Skeletal muscle tissue (tissue), 3 donors: ENCODE measurements at regions not wholly inside any gene's neighbourhood (a gene's known extent, or its start where the extent isn't known, plus 50 kb on each side); places are given as distances from the start of the nearest gene placed in this dataset.

ENCODE experiments used
- H3K27ac ChIP-seq: one replicate; pipeline ENCODE4 v1.7.0; 2013; ENCODE audit warnings: mild to moderate bottlenecking, low read depth, low read length, inconsistent platforms
- H3K27me3 ChIP-seq, 3 donors: one replicate each; pipeline ENCODE4 v1.7.0; 2013; ENCODE audit warnings: low read length in 3 of 3; ENCODE audit not compliant: control insufficient read depth in 3 of 3, insufficient read depth in 3 of 3
- H3K36me3 ChIP-seq, 3 donors: one replicate each; pipeline ENCODE4 v1.7.0; 2013; ENCODE audit warnings: low read length in 3 of 3; ENCODE audit not compliant: control insufficient read depth in 3 of 3, insufficient read depth in 3 of 3
- H3K4me1 ChIP-seq, 3 donors: one replicate each; pipeline ENCODE4 v1.7.0; 2013; ENCODE audit warnings: low read length in 3 of 3, mild to moderate bottlenecking in 3 of 3; ENCODE audit not compliant: control insufficient read depth in 3 of 3, insufficient read depth in 3 of 3
- H3K4me3 ChIP-seq, 3 donors: one replicate each; pipeline ENCODE4 v1.7.0; 2013; ENCODE audit warnings: low read length in 3 of 3
- H3K9ac ChIP-seq, 3 donors: one replicate each; pipeline ENCODE4 v1.7.0; 2013; ENCODE audit warnings: low read length in 3 of 3, mild to moderate bottlenecking in 3 of 3, moderate library complexity in 2 of 3, low read depth in 1 of 3
- H3K9me3 ChIP-seq, 3 donors: one replicate each; pipeline ENCODE4 v1.7.0; 2013; ENCODE audit warnings: low read length in 3 of 3; ENCODE audit not compliant: control insufficient read depth in 3 of 3
- donor health status: Osteomylitis.

DNA sequence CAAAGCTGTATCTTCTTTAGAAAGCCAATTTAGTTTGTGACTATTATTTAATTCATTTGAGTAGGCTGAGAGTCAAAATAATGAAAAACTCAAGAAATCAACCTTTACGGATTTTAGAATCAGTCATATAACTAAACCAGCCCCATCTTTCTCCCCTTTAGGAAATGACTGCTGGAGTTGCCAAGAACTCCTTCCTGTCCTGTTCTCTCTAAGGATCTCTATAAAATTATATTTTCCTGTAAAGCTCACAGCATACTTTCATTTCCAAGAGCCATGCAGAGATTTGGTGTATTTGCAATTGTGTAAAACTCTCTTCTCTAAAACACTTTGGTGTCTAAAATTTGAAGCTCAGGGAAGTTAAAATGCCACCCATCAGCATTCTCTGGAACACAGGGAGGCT, 323.4 kb upstream of the GBE1 start:
- Histone ChIP-seq H3K27ac (no peak overlapping the region), H3K27me3 (no peaks in the 10 kb centered on the region), H3K9ac (no peak overlapping the region), H3K9me3 (no peaks in the 10 kb centered on the region), H3K4me3 (no peak overlapping the region), H3K4me1 (no peaks in the 10 kb centered on the region), H3K36me3 (no peaks in the 10 kb centered on the region)

- no peak overlapping the region for H3K4me3 ChIP-seq
- no peaks in the 10 kb centered on the region for H3K9me3 ChIP-seq
- no peak overlapping the region for H3K27ac ChIP-seq
- H3K36me3 ChIP-seq: no peaks in the 10 kb centered on the region
- no peak overlapping the region for H3K9ac ChIP-seq
- H3K4me1 ChIP-seq: no peaks in the 10 kb centered on the region
- no peaks in the 10 kb centered on the region for H3K27me3 ChIP-seq
These were observed 321.4 kb upstream of the GBE1 start for GRCh38 chr3:82082796-82083195.

DNA sequence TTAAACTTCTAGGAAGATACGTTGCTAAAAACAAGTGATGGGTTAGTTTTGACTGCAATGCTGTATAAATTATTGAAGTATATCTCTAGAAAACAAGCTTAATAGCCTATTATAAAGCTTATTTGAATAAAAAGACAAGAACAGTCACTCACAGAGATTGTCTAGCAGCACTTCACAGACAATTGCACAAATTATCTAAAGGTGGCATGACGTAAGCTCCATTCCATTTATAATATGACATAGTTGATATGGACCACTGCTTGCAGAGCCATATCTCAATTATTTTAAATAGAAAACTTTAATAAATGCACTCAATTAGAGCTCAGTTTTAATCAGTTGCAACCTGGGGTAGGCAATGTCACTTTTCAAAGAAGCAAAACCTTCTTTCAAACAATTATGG, 319.9 kb upstream of the GBE1 start:
- no peak overlapping the region for H3K9ac ChIP-seq
- H3K4me3 ChIP-seq: no peak overlapping the region

GRCh38 chr3:82080792-82081191, 319.3 kb upstream of the GBE1 start:
- H3K27me3 ChIP-seq: no peaks in the 10 kb centered on the region
- no peak overlapping the region for H3K27ac ChIP-seq
- H3K4me1 ChIP-seq: no peaks in the 10 kb centered on the region
- no peak overlapping the region for H3K9ac ChIP-seq
- no peaks in the 10 kb centered on the region for H3K36me3 ChIP-seq
- H3K4me3 ChIP-seq: no peak overlapping the region
- no peaks in the 10 kb centered on the region for H3K9me3 ChIP-seq

More for the DNA sequence above, 319.9 kb upstream of the GBE1 start:
- H3K9me3 ChIP-seq: no peaks in the 10 kb centered on the region
- no peaks in the 10 kb centered on the region for H3K27me3 ChIP-seq
- H3K36me3 ChIP-seq: no peaks in the 10 kb centered on the region
- no peak overlapping the region for H3K27ac ChIP-seq
- H3K4me1 ChIP-seq: no peaks in the 10 kb centered on the region

DNA sequence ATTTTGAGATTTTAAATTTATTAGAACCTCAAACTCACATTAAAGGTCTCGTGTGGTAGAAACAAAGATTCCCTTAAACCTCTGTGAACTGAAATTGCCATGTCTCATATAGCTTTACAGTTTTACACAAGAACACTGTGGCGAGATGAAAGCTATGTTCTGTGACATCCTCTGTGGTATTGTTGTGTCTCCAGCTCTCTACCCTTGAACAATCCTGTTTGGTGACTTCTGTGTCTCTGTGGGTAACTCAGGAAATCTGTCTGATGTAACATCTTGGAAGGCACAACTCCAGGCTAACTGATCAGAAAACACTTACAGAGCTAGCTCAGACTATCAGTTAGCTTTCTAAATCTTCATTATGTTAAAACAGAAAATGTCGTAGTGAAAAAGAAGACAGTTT, 318.8 kb upstream of the GBE1 start:
- no peaks in the 10 kb centered on the region for H3K9me3 ChIP-seq
- no peaks in the 10 kb centered on the region for H3K36me3 ChIP-seq
- H3K4me3 ChIP-seq: no peak overlapping the region
- H3K4me1 ChIP-seq: no peaks in the 10 kb centered on the region
- H3K9ac ChIP-seq: no peak overlapping the region
- no peak overlapping the region for H3K27ac ChIP-seq
- no peaks in the 10 kb centered on the region for H3K27me3 ChIP-seq

DNA sequence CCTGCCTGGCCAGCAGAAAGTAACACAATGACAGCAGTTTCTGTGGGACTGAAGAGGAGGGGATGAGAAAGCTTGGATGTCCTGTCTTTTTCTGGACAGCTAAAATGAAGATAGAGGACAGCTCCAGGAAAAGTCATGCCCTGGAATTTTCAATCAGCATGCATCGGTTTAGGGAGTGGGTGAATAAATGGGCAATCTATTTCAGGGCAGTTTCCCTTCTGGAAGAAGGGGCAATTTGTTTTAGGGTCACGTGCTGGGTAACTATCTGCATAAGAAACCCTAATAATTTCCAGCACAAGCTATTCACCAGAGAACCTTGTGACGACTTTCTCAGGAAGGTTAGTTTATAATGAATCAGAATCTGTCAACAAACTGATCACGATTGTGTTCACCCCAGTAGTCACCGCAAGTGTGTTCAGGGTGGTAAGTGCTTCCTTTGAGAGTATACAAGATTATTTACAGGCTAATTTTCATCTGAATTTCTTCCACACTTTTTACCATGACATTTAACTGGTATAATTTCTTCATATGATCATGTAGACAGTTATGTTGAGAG, 318.0 kb upstream of the GBE1 start:
- H3K9me3 ChIP-seq: no peaks in the 10 kb centered on the region
- no peaks in the 10 kb centered on the region for H3K27me3 ChIP-seq
- no peak overlapping the region for H3K9ac ChIP-seq
- no peak overlapping the region for H3K27ac ChIP-seq
- no peaks in the 10 kb centered on the region for H3K4me1 ChIP-seq
- no peak overlapping the region for H3K4me3 ChIP-seq
- H3K36me3 ChIP-seq: no peaks in the 10 kb centered on the region

DNA sequence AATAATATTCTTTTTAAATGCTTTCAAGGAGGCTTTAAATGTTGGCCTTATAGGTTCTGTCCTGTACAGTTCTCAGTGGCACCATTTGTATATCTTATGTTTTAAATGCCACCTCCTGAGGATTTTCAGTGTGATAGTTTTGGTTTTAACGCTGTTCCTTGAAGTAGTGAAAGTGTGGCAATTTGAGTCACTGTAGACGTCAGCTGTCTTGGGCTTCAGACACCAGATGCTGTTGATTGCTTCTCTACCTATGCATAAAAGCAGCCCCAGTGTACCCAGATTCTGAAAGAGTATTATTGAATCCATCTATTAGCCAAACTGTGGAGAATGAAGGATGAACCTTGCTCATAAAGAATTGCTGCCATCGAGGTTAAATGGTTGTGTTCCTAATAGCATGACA, 316.8 kb upstream of the GBE1 start:
- H3K9me3 ChIP-seq: no peaks in the 10 kb centered on the region
- H3K4me3 ChIP-seq: no peak overlapping the region
- H3K36me3 ChIP-seq: no peaks in the 10 kb centered on the region
- H3K27ac ChIP-seq: no peak overlapping the region
- no peak overlapping the region for H3K9ac ChIP-seq
- H3K27me3 ChIP-seq: no peaks in the 10 kb centered on the region
- H3K4me1 ChIP-seq: no peaks in the 10 kb centered on the region

DNA sequence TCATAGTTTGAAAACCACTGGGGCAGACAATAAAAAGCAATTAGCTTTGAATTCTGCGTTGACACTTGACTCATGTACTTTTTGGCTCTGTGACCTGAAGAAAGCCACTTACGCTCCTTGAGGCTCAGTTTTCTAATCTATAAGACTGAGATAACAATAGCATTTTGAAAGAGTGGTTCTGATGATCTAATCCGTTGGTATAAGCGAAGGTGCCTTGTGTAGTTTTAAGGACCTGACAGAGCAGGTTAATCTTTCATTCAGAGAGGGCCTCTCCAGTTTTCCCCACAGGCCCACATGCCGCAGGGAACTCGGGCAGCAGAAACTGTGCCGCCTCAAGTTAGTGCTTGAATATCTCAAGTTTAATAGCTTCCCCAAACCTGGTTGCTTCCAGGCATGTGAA, 306.0 kb upstream of the GBE1 start:
- no peaks in the 10 kb centered on the region for H3K4me1 ChIP-seq
- H3K9me3 ChIP-seq: no peaks in the 10 kb centered on the region
- H3K27me3 ChIP-seq: no peaks in the 10 kb centered on the region
- no peak overlapping the region for H3K27ac ChIP-seq
- no peaks in the 10 kb centered on the region for H3K36me3 ChIP-seq
- H3K4me3 ChIP-seq: no peak overlapping the region
- no peak overlapping the region for H3K9ac ChIP-seq

DNA sequence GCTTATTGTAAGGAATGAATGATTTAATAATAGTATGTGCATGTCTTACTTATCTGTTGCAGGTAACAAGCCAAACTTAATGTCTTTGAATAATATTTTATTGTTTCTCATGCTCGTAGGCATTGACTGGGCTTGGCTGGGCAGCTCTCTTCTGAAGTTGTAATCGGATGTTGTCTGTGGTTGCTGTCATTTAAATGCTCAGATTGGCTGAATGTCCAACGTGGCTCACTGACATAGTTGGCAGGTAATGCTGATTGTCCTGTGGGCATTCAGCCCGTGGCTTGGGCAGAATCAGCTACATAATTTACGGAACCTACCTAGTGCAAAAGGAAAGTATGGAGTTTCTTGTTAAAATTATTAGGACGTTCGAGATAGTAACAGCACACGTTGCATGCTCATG, 297.4 kb upstream of the GBE1 start:
- Histone ChIP-seq H3K9me3 (no peaks in the 10 kb centered on the region), H3K4me3 (peak overlapping the region in 1 of 3 donors; percentile 36), H3K36me3 (no peaks in the 10 kb centered on the region), H3K4me1 (peaks cover 0 to 6% (median 3%) of the 10 kb centered on the region in 3 donors), H3K27me3 (no peaks in the 10 kb centered on the region), H3K9ac (no peak overlapping the region), H3K27ac (no peak overlapping the region)

DNA sequence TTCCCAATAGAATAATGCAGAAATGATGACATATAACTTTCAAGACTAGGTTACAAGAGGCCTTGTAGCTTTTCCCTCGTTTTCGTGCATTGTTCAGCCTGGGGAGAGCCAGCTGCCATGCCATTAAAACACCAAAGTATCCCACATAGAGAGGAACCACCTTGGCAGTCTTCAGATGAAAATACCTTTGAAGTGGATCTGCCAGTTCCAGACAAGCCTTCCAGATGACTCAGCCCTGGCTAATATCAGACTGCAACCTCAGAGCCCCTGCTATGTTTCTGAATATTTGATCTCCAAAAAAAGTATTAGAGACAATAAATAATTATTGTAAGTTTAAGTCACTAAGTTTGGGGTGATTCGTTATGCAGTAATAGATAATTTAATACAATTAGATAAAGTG, 294.3 kb upstream of the GBE1 start:
- no peak overlapping the region for H3K9ac ChIP-seq
- peaks cover 0 to 6% (median 3%) of the 10 kb centered on the region in 3 donors for H3K4me1 ChIP-seq
- no peak overlapping the region for H3K4me3 ChIP-seq
- H3K36me3 ChIP-seq: no peaks in the 10 kb centered on the region
- no peak overlapping the region for H3K27ac ChIP-seq
- H3K9me3 ChIP-seq: no peaks in the 10 kb centered on the region
- H3K27me3 ChIP-seq: no peaks in the 10 kb centered on the region

- Histone ChIP-seq H3K27ac (no peak overlapping the region), H3K9me3 (no peaks in the 10 kb centered on the region), H3K36me3 (no peaks in the 10 kb centered on the region), H3K4me1 (peaks cover 0 to 6% (median 3%) of the 10 kb centered on the region in 3 donors), H3K4me3 (no peak overlapping the region), H3K9ac (no peak overlapping the region), H3K27me3 (no peaks in the 10 kb centered on the region)
These were observed 293.4 kb upstream of the GBE1 start for GRCh38 chr3:82054849-82055248.
